ENCODE measurements at regions not wholly inside any gene's neighbourhood (a gene's known extent, or its start where the extent isn't known, plus 50 kb on each side); places are given as distances from the start of the nearest gene placed in this dataset.

DNA sequence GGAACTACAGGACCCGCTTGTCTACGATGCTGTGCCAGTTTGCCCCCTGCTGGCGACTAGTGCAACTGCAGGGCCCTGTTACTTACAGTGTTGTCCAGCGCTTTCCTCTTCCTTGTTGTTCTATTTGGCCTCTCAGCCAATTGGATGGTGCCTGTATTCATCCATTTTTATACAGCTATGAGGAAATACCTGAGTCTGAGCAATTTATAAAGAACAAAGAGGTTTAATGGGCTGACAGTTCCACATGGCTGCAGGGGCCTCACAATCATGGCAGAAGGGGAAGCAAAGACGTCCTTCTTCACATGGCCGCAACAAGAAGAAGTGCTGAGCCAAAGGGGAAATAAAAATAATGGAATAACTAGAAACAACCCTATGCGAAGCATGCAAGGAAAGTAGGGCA lies 78.7 kb upstream of the PLEKHG4B start:
- TF ChIP-seq, protein P1, sequence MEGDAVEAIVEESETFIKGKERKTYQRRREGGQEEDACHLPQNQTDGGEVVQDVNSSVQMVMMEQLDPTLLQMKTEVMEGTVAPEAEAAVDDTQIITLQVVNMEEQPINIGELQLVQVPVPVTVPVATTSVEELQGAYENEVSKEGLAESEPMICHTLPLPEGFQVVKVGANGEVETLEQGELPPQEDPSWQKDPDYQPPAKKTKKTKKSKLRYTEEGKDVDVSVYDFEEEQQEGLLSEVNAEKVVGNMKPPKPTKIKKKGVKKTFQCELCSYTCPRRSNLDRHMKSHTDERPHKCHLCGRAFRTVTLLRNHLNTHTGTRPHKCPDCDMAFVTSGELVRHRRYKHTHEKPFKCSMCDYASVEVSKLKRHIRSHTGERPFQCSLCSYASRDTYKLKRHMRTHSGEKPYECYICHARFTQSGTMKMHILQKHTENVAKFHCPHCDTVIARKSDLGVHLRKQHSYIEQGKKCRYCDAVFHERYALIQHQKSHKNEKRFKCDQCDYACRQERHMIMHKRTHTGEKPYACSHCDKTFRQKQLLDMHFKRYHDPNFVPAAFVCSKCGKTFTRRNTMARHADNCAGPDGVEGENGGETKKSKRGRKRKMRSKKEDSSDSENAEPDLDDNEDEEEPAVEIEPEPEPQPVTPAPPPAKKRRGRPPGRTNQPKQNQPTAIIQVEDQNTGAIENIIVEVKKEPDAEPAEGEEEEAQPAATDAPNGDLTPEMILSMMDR (IDR thresholded peaks at IDR 0.05) = no peak
- no peak for TF ChIP-seq POLR2A (IDR thresholded peaks at IDR 0.05)

Measured in stomach (tissue), 4 donors.